Endothelial cell (in vitro differentiated cells): ENCODE measurements at regions not wholly inside any gene's neighbourhood (a gene's known extent, or its start where the extent isn't known, plus 50 kb on each side); places are given as distances from the start of the nearest gene placed in this dataset.

ENCODE experiments used
- DNase-seq: peaks from one replicate; pipeline ENCODE4 v3.0.0; 2021; ENCODE audit warnings: low spot score
- H3K27ac Mint-ChIP-seq: one replicate; pipeline ENCODE4 v1.8.0; 2021; ENCODE audit warnings: mixed read lengths, inconsistent platforms; ENCODE audit not compliant: unreplicated experiment
- H3K27me3 Mint-ChIP-seq: one replicate; pipeline ENCODE4 v1.8.0; 2021; ENCODE audit warnings: mild to moderate bottlenecking, moderate library complexity, mixed read lengths, inconsistent platforms; ENCODE audit not compliant: unreplicated experiment
- H3K36me3 Mint-ChIP-seq: one replicate; pipeline ENCODE4 v1.8.0; 2021; ENCODE audit warnings: mild to moderate bottlenecking, low read depth, mixed read lengths, inconsistent platforms; ENCODE audit not compliant: unreplicated experiment
- H3K4me1 Mint-ChIP-seq: one replicate; pipeline ENCODE4 v1.8.0; 2021; ENCODE audit warnings: mild to moderate bottlenecking, mixed read lengths, inconsistent platforms; ENCODE audit not compliant: unreplicated experiment
- H3K4me3 Mint-ChIP-seq: one replicate; pipeline ENCODE4 v1.8.0; 2021; ENCODE audit warnings: mild to moderate bottlenecking, mixed read lengths, inconsistent platforms; ENCODE audit not compliant: unreplicated experiment
- H3K9me3 Mint-ChIP-seq: one replicate; pipeline ENCODE4 v1.8.0; 2021; ENCODE audit warnings: mixed read lengths, inconsistent platforms; ENCODE audit not compliant: unreplicated experiment
- CTCF ChIP-seq: fragments of 200-600 bp; sonication (generic); IDR thresholded peaks from one replicate; pipeline ENCODE4 v1.5.0; 2021; ENCODE audit warnings: antibody characterized with exemption; ENCODE audit not compliant: unreplicated experiment

- Mint-ChIP-seq H3K36me3 (no peaks in the 10 kb centered on the region), H3K27ac (no peak overlapping the region), H3K4me3 (no peak overlapping the region), H3K4me1 (no peaks in the 10 kb centered on the region), H3K9me3 (no peaks in the 10 kb centered on the region), H3K27me3 (no peaks in the 10 kb centered on the region)
- TF ChIP-seq CTCF, result no peak
- no peak for DNase-seq
Observed at GRCh38 chr7:16034866-16035265, 348.4 kb upstream of the MEOX2 start.

- H3K36me3 Mint-ChIP-seq, result no peaks in the 10 kb centered on the region
- H3K9me3 Mint-ChIP-seq, result no peaks in the 10 kb centered on the region
- no peak for DNase-seq
- no peaks in the 10 kb centered on the region for H3K4me1 Mint-ChIP-seq
- TF ChIP-seq CTCF, result no peak
- no peak overlapping the region for H3K27ac Mint-ChIP-seq
- H3K4me3 Mint-ChIP-seq, result no peak overlapping the region
- H3K27me3 Mint-ChIP-seq, result no peaks in the 10 kb centered on the region
Observed at GRCh38 chr7:16034353-16034752, 347.9 kb upstream of the MEOX2 start.

- H3K4me1 Mint-ChIP-seq, result no peaks in the 10 kb centered on the region
- no peaks in the 10 kb centered on the region for H3K36me3 Mint-ChIP-seq
- no peak overlapping the region for H3K27ac Mint-ChIP-seq
- H3K9me3 Mint-ChIP-seq, result no peaks in the 10 kb centered on the region
- no peak for TF ChIP-seq CTCF
- DNase-seq, result no peak
- H3K27me3 Mint-ChIP-seq, result no peaks in the 10 kb centered on the region
- no peak overlapping the region for H3K4me3 Mint-ChIP-seq
Observed at GRCh38 chr7:16033233-16033632, 346.8 kb upstream of the MEOX2 start.

- Mint-ChIP-seq H3K9me3 (no peaks in the 10 kb centered on the region), H3K4me3 (no peak overlapping the region), H3K27ac (no peak overlapping the region), H3K36me3 (no peaks in the 10 kb centered on the region), H3K27me3 (no peaks in the 10 kb centered on the region), H3K4me1 (peaks cover 4% of the 10 kb centered on the region)
- DNase-seq, result no peak
- TF ChIP-seq CTCF, result no peak
Observed at GRCh38 chr7:16028636-16029035, 342.2 kb upstream of the MEOX2 start.

- DNase-seq, result no peak
- H3K36me3 Mint-ChIP-seq, result no peaks in the 10 kb centered on the region
- H3K9me3 Mint-ChIP-seq, result no peaks in the 10 kb centered on the region
- no peaks in the 10 kb centered on the region for H3K27me3 Mint-ChIP-seq
- no peak overlapping the region for H3K4me3 Mint-ChIP-seq
- no peak for TF ChIP-seq CTCF
- no peak overlapping the region for H3K27ac Mint-ChIP-seq
- peaks cover 9% of the 10 kb centered on the region for H3K4me1 Mint-ChIP-seq
Observed at GRCh38 chr7:16028103-16028502, 341.6 kb upstream of the MEOX2 start.
